ENCODE measurements at regions not wholly inside any gene's neighbourhood (a gene's known extent, or its start where the extent isn't known, plus 50 kb on each side); places are given as distances from the start of the nearest gene placed in this dataset.

DNA sequence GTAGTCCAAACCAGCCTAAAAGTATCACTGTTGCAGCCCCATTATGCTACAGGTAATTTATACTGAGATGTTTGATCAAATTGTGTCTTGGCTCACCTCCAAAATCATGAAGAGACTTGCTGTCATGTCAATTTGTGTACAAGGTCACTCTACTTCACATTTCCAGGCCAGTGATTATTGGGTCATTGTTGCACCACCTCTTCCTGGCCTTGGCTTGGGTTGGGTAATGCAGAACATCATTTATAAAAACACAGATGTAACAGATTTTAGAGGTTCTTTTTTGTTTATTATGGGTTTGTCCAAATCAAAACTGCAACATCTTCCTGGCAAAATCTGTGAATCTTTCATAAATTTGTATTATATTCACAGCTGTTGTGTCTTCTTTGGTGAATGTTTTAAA, 459.5 kb downstream of the ANKRD50 start:
- TF ChIP-seq, protein P1, sequence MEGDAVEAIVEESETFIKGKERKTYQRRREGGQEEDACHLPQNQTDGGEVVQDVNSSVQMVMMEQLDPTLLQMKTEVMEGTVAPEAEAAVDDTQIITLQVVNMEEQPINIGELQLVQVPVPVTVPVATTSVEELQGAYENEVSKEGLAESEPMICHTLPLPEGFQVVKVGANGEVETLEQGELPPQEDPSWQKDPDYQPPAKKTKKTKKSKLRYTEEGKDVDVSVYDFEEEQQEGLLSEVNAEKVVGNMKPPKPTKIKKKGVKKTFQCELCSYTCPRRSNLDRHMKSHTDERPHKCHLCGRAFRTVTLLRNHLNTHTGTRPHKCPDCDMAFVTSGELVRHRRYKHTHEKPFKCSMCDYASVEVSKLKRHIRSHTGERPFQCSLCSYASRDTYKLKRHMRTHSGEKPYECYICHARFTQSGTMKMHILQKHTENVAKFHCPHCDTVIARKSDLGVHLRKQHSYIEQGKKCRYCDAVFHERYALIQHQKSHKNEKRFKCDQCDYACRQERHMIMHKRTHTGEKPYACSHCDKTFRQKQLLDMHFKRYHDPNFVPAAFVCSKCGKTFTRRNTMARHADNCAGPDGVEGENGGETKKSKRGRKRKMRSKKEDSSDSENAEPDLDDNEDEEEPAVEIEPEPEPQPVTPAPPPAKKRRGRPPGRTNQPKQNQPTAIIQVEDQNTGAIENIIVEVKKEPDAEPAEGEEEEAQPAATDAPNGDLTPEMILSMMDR (conservative IDR thresholded peaks at IDR 0.05): no peak
- TF ChIP-seq ZFX (IDR thresholded peaks at IDR 0.05): no peak
